ENCODE measurements at regions not wholly inside any gene's neighbourhood (a gene's known extent, or its start where the extent isn't known, plus 50 kb on each side); places are given as distances from the start of the nearest gene placed in this dataset.

DNA sequence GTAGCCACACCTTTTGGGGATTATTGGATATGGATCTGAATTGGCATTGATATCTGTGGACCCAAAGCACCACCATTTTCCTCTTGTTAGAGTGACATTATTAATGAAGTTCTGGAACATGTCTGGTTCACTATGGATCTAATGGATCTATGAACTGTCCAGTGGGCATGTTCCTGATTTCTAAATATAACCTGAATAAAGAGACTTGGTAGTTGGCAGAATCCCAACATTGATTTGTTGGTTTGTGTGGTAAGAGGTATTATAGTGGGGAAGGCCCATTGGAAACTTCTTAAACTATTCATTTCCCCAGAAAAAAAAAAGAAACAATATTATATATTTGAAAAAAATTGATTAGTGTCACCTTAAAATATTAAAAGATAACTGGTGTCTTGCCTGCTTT, 312.6 kb downstream of the HTR1B start:
- H3K9ac ChIP-seq (ENCODE audit: insufficient read depth, low read depth, low read length): no peak overlapping the region
- BruUV-seq (replicated peaks): no TSS peak
- no peak overlapping the region for H3K4me2 ChIP-seq (ENCODE audit: low read depth, low read length)
- CTCF ChIA-PET (ENCODE audit: low intra/inter-chr PET ratio, low total read pairs): no interaction called here
- no peak overlapping the region for H2AFZ ChIP-seq (ENCODE audit: low read length)
- no peaks in the 10 kb centered on the region for H4K20me1 ChIP-seq (ENCODE audit: insufficient read depth, low read length)
- no peaks in the 10 kb centered on the region for H3K36me3 ChIP-seq (replicated peaks in 1 of 2; ENCODE audit: control insufficient read depth in 1 of 2, insufficient read depth in 2 of 2, low read length in 2 of 2)
- intact Hi-C loops (cut with micrococcal nuclease; ENCODE audit: unreplicated experiment) (no loop called here), in situ Hi-C loops (cut with HindIII; ENCODE audit: extremely low pct_ligation_motif_present, low pct_unique_long_range_greater_than_20kb) (no loop called here)
- no peaks in the 10 kb centered on the region for H3K4me1 ChIP-seq (ENCODE audit: insufficient read depth, low read length)
- no peaks in the 10 kb centered on the region for H3K79me2 ChIP-seq (ENCODE audit: insufficient read depth, low read length)
- TF ChIP-seq RBFOX2 (IDR thresholded peaks at IDR 0.05; ENCODE audit: low read depth, low read length) (no peak), STAT5B (CRISPR knock-in tag; IDR thresholded peaks at IDR 0.05) (no peak), ZNF577 (CRISPR knock-in tag; IDR thresholded peaks at IDR 0.05; ENCODE audit: borderline replicate concordance, low read depth) (no peak), SMAD1 (CRISPR knock-in tag; IDR thresholded peaks at IDR 0.05; ENCODE audit: borderline replicate concordance, low read depth) (no peak), FOSL2 (CRISPR knock-in tag; IDR thresholded peaks at IDR 0.05) (no peak), HNRNPL (IDR thresholded peaks at IDR 0.05; ENCODE audit: low read depth, low read length) (no peak), RFX3 (CRISPR knock-in tag; IDR thresholded peaks at IDR 0.05) (no peak)
- no peak overlapping the region for H3K4me3 ChIP-seq (replicated peaks in 1 of 3; ENCODE audit: insufficient read depth in 1 of 3, low read depth in 2 of 3, low read length in 3 of 3)
- DNase-seq (ENCODE audit: low spot score) (no peak), FAIRE-seq (no peak), ATAC-seq (no peak)
- H3K27ac ChIP-seq (ENCODE audit: extremely low read length, insufficient read depth, low read length): no peak overlapping the region
- H3K27me3 ChIP-seq (ENCODE audit: control insufficient read depth in 1 of 2, insufficient read depth in 2 of 2, low read length in 2 of 2): no peaks in the 10 kb centered on the region
- no peaks in the 10 kb centered on the region for H3K9me3 ChIP-seq (ENCODE audit: low read length)
- POLR2A ChIA-PET: no interaction called here

DNA sequence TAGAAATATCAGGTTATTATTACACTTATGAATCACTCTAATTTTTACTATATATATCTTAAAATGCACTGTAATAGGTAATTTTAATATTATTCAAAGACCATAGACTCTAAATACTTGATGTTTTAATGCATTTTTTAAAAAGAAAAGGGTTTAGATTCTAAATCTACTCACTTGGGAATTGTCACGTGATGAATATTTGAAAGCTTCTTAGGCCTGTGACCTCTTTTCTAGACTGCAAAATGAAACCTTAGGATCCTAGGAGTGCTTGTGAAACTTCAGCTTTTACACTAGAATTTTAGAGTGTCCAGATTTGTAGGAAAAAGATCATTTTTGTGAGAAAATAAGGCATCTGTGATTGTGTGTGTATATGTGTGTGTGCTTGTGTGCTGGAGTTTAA, 318.0 kb downstream of the HTR1B start:
- no peak overlapping the region for H3K9ac ChIP-seq (ENCODE audit: insufficient read depth, low read depth, low read length)
- ATAC-seq (no peak), DNase-seq (ENCODE audit: low spot score) (no peak), FAIRE-seq (no peak)
- H4K20me1 ChIP-seq (ENCODE audit: insufficient read depth, low read length): no peaks in the 10 kb centered on the region
- no peak overlapping the region for H3K4me2 ChIP-seq (ENCODE audit: low read depth, low read length)
- ChIA-PET POLR2A (no interaction called here), CTCF (ENCODE audit: low intra/inter-chr PET ratio, low total read pairs) (no interaction called here)
- BruUV-seq (replicated peaks): no TSS peak
- H3K9me3 ChIP-seq (ENCODE audit: low read length): no peaks in the 10 kb centered on the region
- no peaks in the 10 kb centered on the region for H3K27me3 ChIP-seq (ENCODE audit: control insufficient read depth in 1 of 2, insufficient read depth in 2 of 2, low read length in 2 of 2)
- no peak overlapping the region for H3K27ac ChIP-seq (ENCODE audit: extremely low read length, insufficient read depth, low read length)
- in situ Hi-C loops (cut with HindIII; ENCODE audit: extremely low pct_ligation_motif_present, low pct_unique_long_range_greater_than_20kb): no loop called here
- no peak overlapping the region for H2AFZ ChIP-seq (ENCODE audit: low read length)
- no peaks in the 10 kb centered on the region for H3K4me1 ChIP-seq (ENCODE audit: insufficient read depth, low read length)
- H3K36me3 ChIP-seq (replicated peaks in 1 of 2; ENCODE audit: control insufficient read depth in 1 of 2, insufficient read depth in 2 of 2, low read length in 2 of 2): no peaks in the 10 kb centered on the region
- H3K4me3 ChIP-seq (replicated peaks in 1 of 3; ENCODE audit: insufficient read depth in 1 of 3, low read depth in 2 of 3, low read length in 3 of 3): no peak overlapping the region
- intact Hi-C loops (cut with micrococcal nuclease; ENCODE audit: unreplicated experiment): no loop called here
- 0% methylated on average over 1 of the region's 1 CpG for WGBS (ENCODE audit: low lambda C conversion rate)
- no peaks in the 10 kb centered on the region for H3K79me2 ChIP-seq (ENCODE audit: insufficient read depth, low read length)
- TF ChIP-seq, protein P1, sequence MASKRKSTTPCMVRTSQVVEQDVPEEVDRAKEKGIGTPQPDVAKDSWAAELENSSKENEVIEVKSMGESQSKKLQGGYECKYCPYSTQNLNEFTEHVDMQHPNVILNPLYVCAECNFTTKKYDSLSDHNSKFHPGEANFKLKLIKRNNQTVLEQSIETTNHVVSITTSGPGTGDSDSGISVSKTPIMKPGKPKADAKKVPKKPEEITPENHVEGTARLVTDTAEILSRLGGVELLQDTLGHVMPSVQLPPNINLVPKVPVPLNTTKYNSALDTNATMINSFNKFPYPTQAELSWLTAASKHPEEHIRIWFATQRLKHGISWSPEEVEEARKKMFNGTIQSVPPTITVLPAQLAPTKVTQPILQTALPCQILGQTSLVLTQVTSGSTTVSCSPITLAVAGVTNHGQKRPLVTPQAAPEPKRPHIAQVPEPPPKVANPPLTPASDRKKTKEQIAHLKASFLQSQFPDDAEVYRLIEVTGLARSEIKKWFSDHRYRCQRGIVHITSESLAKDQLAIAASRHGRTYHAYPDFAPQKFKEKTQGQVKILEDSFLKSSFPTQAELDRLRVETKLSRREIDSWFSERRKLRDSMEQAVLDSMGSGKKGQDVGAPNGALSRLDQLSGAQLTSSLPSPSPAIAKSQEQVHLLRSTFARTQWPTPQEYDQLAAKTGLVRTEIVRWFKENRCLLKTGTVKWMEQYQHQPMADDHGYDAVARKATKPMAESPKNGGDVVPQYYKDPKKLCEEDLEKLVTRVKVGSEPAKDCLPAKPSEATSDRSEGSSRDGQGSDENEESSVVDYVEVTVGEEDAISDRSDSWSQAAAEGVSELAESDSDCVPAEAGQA (IDR thresholded peaks at IDR 0.05; ENCODE audit: low read depth): no peak
- TF ChIP-seq, protein P1 (CRISPR knock-in tag; IDR thresholded peaks at IDR 0.05; ENCODE audit: borderline replicate concordance): no peak
- TF ChIP-seq ATF7-NPFF (CRISPR knock-in tag; IDR thresholded peaks at IDR 0.05; ENCODE audit: low read depth) (no peak), ZFP62 (CRISPR knock-in tag; IDR thresholded peaks at IDR 0.05) (no peak), ZNF780A (CRISPR knock-in tag; IDR thresholded peaks at IDR 0.05) (no peak), ZNF737 (CRISPR knock-in tag; IDR thresholded peaks at IDR 0.05; ENCODE audit: borderline replicate concordance) (no peak)
- TF ChIP-seq, protein P2, sequence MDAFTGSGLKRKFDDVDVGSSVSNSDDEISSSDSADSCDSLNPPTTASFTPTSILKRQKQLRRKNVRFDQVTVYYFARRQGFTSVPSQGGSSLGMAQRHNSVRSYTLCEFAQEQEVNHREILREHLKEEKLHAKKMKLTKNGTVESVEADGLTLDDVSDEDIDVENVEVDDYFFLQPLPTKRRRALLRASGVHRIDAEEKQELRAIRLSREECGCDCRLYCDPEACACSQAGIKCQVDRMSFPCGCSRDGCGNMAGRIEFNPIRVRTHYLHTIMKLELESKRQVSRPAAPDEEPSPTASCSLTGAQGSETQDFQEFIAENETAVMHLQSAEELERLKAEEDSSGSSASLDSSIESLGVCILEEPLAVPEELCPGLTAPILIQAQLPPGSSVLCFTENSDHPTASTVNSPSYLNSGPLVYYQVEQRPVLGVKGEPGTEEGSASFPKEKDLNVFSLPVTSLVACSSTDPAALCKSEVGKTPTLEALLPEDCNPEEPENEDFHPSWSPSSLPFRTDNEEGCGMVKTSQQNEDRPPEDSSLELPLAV (CRISPR knock-in tag; conservative IDR thresholded peaks at IDR 0.05; ENCODE audit: low read depth): no peak

All from HepG2 (cell line).